COLO668 (cell line): ENCODE measurements at regions not wholly inside any gene's neighbourhood (a gene's known extent, or its start where the extent isn't known, plus 50 kb on each side); places are given as distances from the start of the nearest gene placed in this dataset.
"Not testable (repeated sequence)": the region's sequence is repeated elsewhere in the genome, so short reads cannot be mapped to it uniquely, and the experiment has no call there.

ENCODE experiments used
- DNase-seq: peaks from one replicate; lab custom pipeline; 2025; ENCODE audit not compliant: unreplicated experiment; lab: John Stamatoyannopoulos, UW

DNA sequence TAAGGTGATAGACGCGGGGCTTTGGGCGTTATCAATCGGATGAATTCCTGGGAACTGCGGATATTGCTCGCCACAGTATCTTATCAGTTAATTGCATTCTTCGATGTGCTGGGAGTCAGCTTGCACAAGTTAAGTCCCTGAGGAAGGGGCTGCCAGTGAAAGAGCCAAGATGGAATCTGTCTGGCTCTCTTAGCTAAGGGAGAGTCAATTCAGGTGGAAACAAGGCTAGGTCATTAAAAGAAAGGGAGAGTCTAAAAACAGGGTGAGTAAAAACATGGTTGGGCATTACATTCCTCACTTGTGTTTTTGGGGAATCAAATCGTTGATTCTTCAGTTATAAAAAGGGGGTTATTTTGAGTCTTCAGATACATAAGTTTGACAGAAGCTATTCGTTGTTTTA is 196.2 kb downstream of the OTOP1 start:
- not testable (repeated sequence) for DNase-seq

DNA sequence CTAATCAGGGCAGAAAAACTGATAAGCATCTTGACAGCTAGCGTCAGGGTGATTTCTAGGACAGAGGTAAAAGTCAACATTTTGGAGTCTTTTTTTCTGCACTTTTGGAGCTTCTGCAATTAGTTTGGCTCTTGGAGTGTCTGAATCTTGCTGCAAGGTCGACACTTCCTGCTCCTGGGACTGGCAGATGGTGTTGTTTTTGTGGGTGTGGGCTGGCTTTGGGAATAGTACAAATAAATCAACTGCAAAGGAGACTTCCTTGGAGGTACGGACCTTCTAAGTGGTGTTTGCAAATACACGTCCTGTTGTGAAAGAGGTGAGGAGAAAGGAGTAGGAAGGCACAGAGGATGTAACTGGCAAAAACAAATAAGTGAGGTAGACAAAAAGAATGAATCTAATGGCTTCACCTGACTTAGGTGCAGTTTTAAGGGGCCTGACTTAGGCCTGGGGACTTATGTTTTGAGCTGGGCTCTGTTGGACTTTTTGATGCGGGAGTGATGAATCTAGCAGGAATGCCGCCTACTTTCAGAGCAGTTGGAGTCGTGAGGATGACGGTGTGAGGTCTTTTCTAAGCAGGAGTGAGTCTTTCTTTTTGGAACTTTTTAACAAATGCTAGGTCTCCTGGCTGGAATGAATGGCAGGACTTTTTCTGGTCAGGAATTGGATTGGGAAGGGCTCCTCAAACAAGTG is 195.1 kb downstream of the OTOP1 start:
- not testable (repeated sequence) for DNase-seq

DNA sequence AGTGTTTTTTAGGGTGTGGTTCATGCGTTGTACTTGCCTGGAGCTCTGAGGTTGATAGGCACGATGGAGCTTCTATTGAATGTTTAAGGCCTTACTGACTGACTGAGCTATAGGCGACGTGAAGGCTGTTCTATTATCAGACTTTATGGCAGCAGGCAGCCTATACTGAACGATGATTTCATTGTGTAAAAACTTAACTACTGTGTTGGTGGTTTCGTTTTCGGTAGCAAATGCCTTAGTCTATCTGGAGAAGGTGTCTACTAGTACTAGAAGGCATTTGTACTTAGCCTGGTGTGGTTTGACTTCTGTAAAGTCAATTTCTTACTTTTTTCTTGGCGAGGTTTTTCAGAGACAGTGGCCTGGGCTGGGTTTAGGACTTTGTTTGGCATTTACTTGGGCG is 194.4 kb downstream of the OTOP1 start:
- not testable (repeated sequence) for DNase-seq

DNA sequence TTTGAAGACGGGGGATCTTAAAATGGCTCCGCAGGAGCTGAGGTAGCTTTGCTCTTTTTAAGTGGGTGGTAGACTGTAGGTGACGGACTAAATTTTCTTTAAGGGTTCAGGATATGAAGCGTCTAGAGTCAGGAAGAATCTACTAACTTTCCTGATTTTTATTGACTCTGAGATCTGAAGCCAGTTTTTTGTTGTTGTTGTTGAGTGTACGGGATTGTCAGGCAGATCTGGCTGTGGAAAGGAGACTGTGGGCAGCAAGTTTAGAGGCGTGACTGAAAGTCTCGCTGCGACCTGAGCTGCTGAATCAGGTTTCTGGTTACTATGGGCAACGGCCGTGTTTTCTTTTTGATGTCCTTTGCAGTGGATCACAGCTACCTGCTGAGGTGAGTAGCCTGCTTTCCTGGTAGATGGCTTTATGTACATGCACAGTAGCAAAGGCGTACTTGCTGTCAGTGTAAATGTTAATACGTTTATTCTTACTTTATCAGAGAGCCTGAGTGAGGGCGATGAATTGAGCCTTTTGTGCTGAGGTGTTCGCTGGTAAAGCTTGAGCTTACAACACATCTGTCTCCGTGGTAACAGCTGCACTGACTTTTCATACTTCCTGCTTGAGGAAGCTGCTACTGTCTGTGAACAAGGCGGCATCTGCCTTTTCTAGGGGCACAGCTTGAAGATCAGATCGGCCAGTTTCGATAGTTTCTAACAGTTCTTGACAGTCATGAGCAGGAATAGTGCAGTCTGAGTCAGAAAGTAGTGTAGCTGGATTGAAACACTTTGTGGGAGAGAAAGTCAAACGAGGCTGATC is 193.7 kb downstream of the OTOP1 start:
- not testable (repeated sequence) for DNase-seq

DNA sequence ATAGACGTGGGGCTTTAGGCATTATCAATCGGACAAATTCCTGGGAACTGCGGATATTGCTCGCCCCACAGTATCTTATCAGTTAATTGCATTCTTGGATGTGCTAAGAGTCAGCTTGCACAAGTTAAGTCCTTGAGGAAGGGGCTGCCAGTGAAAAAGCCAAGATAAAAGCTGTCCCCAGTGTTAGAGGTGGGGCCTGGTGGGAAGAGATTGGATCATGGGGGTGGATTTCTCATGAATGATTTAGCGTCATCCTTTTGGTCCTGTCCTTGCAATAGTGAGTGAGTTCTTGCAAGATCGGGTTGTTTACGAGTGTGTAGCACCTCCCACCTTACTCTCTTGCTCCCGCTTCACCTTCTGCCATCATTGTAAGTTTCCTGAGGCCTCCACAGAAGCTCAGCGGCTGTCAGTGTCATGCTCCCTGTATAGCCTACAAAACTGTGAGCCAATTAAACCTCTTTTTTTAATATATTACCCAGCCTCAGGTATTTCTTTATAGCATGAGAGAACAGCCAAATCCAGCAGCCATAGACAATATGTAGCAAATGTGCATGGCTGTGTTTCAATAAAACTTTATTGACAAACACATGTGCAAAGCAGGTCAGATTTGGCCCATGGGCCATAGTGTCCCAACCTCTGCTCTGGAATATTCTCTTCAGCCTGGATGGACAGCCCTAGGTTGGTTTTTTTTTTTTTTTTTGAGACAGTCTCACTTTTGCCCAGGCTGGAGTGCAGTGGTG is 189.2 kb downstream of the OTOP1 start:
- not testable (repeated sequence) for DNase-seq

DNA sequence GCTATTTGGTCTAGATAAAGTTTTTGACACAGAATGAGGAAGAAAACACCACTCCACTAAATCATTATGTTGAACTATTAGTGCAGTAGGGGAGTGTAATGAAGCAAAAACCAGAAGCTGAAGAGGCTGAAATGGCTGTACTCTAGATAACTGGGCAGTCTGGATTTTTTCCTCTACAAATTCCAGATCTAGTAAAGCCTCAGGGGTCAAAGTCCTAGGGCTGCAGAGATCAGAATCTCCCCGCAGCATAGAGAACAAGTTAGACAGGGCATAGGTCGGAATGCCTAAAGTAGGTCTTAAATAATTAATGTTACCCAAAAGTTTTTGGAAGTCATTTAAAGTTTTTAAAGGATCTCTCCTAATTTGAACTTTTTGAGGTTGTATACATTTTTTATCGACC is 180.9 kb downstream of the OTOP1 start:
- not testable (repeated sequence) for DNase-seq

DNA sequence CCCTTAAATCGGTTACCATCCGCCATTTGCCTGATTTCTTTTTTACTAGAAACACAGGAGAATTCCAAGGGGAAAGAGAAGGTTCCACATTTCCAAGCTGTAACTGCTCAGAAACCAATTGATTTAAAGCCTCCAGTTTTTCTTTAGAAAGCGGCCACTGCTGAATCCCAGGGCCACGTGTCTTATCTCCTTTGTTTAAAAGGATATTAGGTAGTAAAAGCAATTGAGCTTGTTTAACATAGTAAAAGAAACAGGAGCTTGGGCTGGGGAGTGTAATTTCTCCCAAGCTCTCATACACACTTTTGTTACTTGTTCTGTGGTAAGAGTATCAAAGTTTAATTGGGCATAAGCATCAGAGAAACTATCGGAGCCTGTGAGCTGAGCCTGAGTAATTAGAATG is 180.0 kb downstream of the OTOP1 start:
- not testable (repeated sequence) for DNase-seq

DNA sequence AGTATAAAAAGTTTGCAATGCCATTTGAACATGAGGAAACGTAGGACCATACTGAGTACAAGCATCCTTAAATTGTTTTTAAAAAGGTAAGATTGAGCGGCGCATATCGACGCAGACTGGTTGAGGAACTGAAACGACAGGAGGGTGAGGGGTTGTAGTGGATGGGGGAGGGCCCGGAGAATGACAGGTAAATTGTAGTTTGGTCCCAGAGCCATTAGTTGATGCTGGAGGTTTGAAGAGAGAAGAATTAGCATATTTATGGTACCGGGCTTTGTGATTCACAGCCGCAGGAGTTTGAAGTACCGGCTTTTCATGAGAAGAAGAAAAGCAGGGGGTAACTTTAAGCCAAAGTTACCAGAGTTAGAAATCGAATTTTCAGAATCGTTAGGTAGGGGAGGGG is 179.5 kb downstream of the OTOP1 start:
- not testable (repeated sequence) for DNase-seq

DNA sequence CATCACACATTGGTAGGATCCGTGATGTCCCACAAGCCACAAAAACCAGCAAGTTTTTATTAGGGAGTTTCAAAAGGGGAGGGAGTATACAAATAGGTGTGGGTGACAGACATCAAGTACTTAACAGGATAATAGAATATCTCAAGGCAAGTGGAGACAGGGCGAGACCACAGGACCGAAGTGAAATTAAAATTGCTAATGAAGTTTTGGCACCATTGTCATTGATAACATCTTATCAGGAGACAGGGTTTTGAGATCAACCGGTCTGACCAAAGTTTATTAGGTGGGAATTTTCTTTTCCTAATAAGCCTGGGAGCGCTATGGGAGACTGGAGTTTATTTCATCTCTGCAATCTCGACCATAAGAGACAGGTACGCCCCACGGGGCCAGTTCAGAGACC is 178.5 kb downstream of the OTOP1 start:
- DNase-seq: not testable (repeated sequence)

DNA sequence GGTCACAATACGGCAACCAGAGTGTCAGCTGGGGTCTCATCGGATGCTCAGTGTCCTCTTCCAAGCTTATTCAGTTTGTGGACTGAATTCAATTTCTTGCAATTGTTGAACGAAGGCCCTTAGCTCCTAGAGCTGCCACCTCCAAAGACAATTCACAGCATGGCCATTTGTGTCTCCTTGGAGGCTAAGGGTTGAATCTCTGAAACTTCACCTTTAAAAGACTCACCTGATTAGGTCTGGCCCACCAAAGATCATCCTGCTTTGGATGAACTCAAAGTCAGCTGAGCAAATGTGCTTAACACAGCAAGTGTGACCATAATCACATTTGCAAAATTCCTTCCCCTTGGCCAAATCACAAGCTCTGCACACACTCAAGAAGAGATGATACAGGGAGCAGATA is 175.9 kb downstream of the OTOP1 start:
- DNase-seq: not testable (repeated sequence)

DNA sequence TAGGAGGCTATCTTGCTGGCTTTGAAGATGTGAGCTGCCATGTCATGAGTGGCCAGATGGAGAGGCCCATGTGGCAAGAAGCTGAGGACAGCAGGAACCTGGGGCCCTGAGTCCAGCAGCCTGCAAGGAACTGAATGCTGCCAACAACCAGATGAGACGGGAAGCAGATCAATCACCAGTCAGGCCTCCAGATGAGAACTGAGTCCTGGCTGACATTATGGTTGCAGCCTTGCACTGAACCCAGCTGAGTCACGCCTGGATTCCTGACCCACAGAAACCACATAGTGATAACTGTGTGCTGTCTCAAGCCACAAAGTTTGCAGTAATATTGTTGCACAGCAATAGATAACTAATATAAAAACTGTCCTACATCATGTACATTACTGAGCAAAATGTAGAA is 173.8 kb downstream of the OTOP1 start:
- not testable (repeated sequence) for DNase-seq

DNA sequence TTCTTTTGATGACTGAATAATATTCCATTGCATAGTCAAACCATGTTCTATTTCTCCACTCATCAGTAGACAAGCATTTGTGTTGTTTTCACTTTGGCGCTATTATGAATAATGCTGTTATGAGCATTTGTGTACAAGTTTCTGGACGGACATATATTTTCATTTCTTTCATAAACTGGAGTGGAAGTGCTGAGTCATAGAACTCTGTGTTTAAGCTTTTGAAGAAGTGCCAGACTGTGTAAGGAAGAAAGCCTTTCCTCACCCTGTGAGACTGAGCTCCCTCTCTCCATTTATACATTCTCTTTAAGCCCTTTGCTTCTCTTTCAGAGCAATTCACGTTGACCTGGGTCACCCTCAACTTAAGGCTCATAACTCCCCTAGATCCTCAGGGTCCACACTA is 169.5 kb downstream of the OTOP1 start:
- DNase-seq: not testable (repeated sequence)

DNA sequence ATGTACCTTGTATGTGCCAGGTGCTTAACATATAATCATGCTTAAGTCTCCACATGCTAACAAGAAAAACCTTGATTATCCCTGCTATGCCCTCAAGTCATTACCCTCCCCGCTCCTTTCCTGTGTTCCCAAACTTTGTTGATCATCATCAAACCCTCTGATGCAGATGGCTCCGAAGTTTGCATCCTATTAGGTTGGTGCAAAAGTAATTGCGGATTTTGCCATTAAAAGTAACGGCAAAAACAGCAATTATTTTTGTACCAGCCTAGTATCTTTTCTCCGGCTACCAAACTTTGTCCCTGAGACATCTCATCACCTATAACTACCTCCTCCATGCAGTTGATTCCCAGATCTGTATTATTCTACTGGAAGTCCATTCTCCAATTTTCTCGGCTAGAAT is 142.6 kb downstream of the OTOP1 start:
- DNase-seq: not testable (repeated sequence)

DNA sequence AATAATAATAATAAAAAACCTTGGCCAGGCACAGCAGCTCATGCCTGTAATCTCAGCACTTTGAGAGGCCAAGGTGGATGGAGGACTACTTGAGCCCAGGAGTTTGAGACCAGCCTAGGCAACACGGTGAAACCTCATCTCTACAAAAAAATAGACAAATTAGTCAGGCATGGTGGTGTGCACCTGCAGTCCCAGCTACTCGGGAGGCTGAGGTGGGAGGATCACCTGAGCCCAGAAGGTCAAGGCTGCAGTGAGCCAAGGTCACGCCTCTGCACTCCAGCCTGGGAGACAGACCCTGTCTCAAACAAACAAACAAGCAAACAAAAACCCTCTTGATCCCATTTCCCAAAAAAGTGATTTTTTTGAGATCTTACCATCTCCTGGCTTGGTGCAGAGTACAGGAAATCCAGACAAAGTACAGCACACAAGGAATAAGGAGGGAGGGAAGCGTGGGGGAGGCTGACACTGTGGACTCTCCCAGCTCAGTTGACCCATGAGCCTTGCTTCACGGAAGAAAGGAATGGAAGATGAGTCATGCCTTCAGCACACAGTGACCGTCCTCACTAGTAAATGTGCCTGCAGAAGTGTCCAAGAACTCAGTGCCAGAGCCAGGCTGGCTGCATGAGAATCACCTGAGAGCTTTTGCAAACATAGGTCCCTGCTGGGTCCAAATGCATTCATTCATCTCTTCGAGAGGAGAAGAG is 136.9 kb downstream of the OTOP1 start:
- not testable (repeated sequence) for DNase-seq

DNA sequence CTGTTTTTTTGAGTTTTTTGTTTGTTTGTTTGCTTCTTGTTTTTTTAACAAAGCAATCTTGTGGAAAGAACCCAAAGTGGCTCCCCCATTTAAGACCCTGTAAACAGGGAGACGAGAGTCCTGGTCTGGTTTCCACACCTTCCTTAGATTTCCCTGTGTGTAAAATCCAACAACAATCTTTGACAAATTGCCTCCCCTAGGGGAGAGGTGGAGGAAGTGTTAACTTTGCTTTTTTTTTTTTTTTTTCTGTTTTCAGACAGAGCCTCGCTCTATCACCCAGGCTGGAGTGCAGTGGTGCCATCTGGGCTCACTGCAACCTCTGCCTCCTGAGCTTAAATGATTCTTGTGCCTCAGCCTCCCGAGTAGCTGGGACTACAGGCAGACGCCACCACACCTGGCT is 136.0 kb downstream of the OTOP1 start:
- DNase-seq: not testable (repeated sequence)

DNA sequence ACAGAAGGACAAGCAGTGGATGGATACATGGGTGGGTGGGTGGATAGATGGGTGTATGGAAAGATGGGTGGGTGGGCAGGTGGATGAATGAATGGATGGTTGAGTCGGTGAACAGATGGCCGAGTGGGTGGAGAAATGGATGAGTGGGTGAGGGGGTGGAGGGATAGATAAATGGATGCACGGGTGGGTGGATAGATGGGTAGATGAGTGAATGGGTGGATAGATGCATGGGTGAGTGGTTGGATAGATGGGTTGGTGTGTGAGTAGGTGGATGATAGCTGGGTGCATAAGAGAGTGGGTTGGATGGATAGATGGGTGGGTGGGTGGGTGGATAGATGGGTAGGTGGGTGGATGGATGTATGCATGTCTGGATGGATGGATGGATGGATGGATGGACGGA is 134.6 kb downstream of the OTOP1 start:
- DNase-seq: not testable (repeated sequence)

DNA sequence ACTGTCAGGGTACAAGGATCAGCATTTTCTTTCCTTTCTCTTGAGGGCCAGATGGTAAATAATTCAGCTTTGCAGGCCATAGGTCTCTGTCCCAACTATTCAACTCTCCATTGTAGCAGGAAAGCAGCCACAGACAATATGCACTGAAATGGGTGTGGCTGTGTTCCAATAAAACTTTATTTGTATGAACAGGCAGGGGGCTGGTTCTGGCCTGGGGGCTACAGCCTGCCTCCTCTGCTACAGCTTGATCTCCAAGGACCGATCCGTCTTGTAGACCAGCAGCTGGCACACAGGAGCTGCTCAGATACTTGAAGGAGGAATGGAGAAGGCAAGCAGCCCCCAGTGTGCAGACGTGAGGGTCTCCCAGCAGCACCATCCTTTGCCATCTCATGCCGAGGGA is 127.1 kb downstream of the OTOP1 start:
- not testable (repeated sequence) for DNase-seq

DNA sequence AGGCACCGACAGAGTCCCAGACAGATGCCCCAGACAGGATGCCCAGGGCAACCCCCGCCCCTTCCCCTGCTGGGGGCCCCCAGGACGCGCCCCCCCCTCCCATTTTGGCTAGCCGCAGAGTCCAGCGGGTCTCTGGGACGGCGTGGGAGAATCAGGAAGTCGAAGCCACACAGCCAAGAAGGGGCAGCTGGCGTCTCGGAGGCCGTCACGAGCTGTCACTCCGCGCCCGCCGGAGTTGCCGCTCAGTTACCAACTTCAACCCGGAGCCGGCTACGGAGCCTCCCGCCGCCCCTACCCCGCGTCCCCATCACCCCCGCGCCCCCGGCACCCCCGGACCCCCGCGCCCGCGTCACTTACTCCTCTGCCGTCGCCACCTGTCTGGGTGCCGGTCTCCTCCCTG is 119.8 kb downstream of the OTOP1 start:
- not testable (repeated sequence) for DNase-seq

DNA sequence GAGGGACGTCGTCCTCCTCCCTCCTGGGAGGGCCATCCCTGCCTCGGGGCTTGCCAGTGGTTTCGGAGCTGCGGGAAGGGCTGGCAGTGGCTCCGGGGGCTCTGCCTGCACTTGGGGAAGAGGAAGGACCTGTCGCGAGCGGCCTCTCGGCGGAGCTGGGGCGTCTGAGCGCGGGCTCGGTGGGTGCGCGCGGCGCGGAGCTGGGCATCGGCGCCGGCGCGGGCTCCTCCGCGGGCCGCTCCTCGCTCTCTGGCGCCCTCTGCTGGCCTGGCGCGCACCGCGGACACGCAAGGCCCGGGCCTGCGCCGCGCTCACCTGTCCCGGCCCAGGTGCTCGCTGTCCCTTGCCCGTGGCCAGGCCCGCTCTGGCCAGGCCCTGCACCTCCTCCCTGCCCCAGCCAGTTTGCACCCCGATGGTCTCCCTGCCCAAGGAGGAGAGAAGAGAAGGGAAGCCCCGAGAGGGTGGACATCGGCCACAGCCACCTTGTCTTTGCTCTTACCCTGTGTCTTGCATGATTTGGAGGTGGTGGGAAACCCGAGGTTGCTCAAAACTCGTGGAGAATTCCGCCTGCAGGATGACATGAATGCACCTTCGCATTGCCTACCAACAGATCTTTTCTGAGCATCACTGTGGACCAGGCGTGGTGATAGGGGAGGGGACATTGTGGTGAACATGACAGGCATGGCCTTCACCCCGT is 119.2 kb downstream of the OTOP1 start:
- peak; percentile 78 for DNase-seq

DNA sequence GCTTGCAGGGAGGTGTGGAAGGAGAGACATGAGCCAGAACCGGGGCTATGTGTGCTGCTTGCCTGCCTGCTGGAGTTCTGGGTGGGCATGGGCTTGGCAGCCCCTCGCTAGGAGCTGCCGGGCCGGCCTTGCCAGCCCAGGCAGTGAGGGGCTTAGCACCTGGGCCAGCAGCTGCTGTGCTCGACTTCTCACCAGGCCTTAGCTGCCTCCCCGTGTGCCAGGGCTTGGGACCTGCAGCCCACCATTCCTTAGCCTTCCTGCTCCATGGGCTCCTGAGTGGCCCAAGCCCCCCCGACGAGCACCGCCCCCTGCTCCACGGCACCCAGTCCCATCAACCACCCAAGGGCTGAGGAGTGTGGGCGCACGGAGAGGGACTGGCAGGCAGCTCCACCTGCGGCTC is 111.3 kb downstream of the OTOP1 start:
- DNase-seq: not testable (repeated sequence)
